T1000 (cell line): ENCODE measurements at regions not wholly inside any gene's neighbourhood (a gene's known extent, or its start where the extent isn't known, plus 50 kb on each side); places are given as distances from the start of the nearest gene placed in this dataset.

Source experiments
- DNase-seq: peaks from one replicate; lab custom pipeline; 2025; ENCODE audit warnings: mixed read lengths; lab: John Stamatoyannopoulos, UW

- no peak for DNase-seq
These were observed 53.8 kb upstream of the LMO4 start for GRCh38 chr1:87274851-87275250.

- no peak for DNase-seq
These were observed 49.7 kb upstream of the LMO4 start for GRCh38 chr1:87278825-87279535.
